ENCODE measurements at regions not wholly inside any gene's neighbourhood (a gene's known extent, or its start where the extent isn't known, plus 50 kb on each side); places are given as distances from the start of the nearest gene placed in this dataset.
"Not testable (repeated sequence)": the region's sequence is repeated elsewhere in the genome, so short reads cannot be mapped to it uniquely, and the experiment has no call there.

- no peak for DNase-seq (ENCODE audit: low read depth in 4 of 4, low spot score in 1 of 4)
Observed at GRCh38 chr12:43255522-43256111, 296.4 kb downstream of the ADAMTS20 start.

GRCh38 chr12:43252585-43252984 is 299.4 kb downstream of the ADAMTS20 start:
- DNase-seq (ENCODE audit: low read depth in 4 of 4, low spot score in 1 of 4): no peak

GRCh38 chr12:43245947-43246346 is 306.1 kb downstream of the ADAMTS20 start:
- DNase-seq (ENCODE audit: low read depth in 4 of 4, low spot score in 1 of 4): no peak

GRCh38 chr12:43241986-43242385 is 310.0 kb downstream of the ADAMTS20 start:
- no peak for DNase-seq (ENCODE audit: low read depth in 4 of 4, low spot score in 1 of 4)

- no peak for DNase-seq (ENCODE audit: low read depth in 4 of 4, low spot score in 1 of 4)
Observed at GRCh38 chr12:43238281-43238680, 313.7 kb downstream of the ADAMTS20 start.

- no peak for DNase-seq (ENCODE audit: low read depth in 4 of 4, low spot score in 1 of 4)
Observed at GRCh38 chr12:43237238-43237879, 314.6 kb downstream of the ADAMTS20 start.

- no peak for DNase-seq (ENCODE audit: low read depth in 4 of 4, low spot score in 1 of 4)
Observed at GRCh38 chr12:43235721-43236120, 316.3 kb downstream of the ADAMTS20 start.

GRCh38 chr12:43233861-43234260 is 318.1 kb downstream of the ADAMTS20 start:
- no peak for DNase-seq (ENCODE audit: low read depth in 4 of 4, low spot score in 1 of 4)

- DNase-seq (ENCODE audit: low read depth in 4 of 4, low spot score in 1 of 4): no peak
Observed at GRCh38 chr12:43226151-43226550, 325.9 kb downstream of the ADAMTS20 start.

GRCh38 chr12:43224190-43224805 is 327.7 kb downstream of the ADAMTS20 start:
- DNase-seq (ENCODE audit: low read depth in 4 of 4, low spot score in 1 of 4): not testable (repeated sequence)

- no peak for DNase-seq (ENCODE audit: low read depth in 4 of 4, low spot score in 1 of 4)
Observed at GRCh38 chr12:43222796-43223195, 329.2 kb downstream of the ADAMTS20 start.

GRCh38 chr12:43221216-43221615 is 330.8 kb downstream of the ADAMTS20 start:
- no peak for DNase-seq (ENCODE audit: low read depth in 4 of 4, low spot score in 1 of 4)

GRCh38 chr12:43216490-43216889 is 335.5 kb downstream of the ADAMTS20 start:
- no peak for DNase-seq (ENCODE audit: low read depth in 4 of 4, low spot score in 1 of 4)

GRCh38 chr12:43214166-43214565 is 337.8 kb downstream of the ADAMTS20 start:
- DNase-seq (ENCODE audit: low read depth in 4 of 4, low spot score in 1 of 4): no peak

- DNase-seq (ENCODE audit: low read depth in 4 of 4, low spot score in 1 of 4): no peak
Observed at GRCh38 chr12:43213608-43214007, 338.4 kb downstream of the ADAMTS20 start.

GRCh38 chr12:43210485-43211192 is 341.4 kb downstream of the ADAMTS20 start:
- DNase-seq (ENCODE audit: low read depth in 4 of 4, low spot score in 1 of 4): no peak

GRCh38 chr12:43208627-43209026 is 343.4 kb downstream of the ADAMTS20 start:
- no peak for DNase-seq (ENCODE audit: low read depth in 4 of 4, low spot score in 1 of 4)

GRCh38 chr12:43208221-43208620 is 343.8 kb downstream of the ADAMTS20 start:
- no peak for DNase-seq (ENCODE audit: low read depth in 4 of 4, low spot score in 1 of 4)

GRCh38 chr12:43206396-43206795 is 345.6 kb downstream of the ADAMTS20 start:
- DNase-seq (ENCODE audit: low read depth in 4 of 4, low spot score in 1 of 4): no peak

GRCh38 chr12:43198608-43199007 is 353.4 kb downstream of the ADAMTS20 start:
- no peak for DNase-seq (ENCODE audit: low read depth in 4 of 4, low spot score in 1 of 4)

- DNase-seq (ENCODE audit: low read depth in 4 of 4, low spot score in 1 of 4): no peak
Observed at GRCh38 chr12:43196268-43196907, 355.6 kb downstream of the ADAMTS20 start.

Measured in stimulated activated CD4-positive, alpha-beta T cell treated with anti-CD3 and anti-CD28 coated beads, Interleukin-1b, Interleukin-23, amount 100 ng/mL, for 24 hours (primary cell).